HepG2 (cell line): ENCODE measurements at regions not wholly inside any gene's neighbourhood (a gene's known extent, or its start where the extent isn't known, plus 50 kb on each side); places are given as distances from the start of the nearest gene placed in this dataset.

Experiments used
- ATAC-seq: fragments of 200-7000 bp; cut with Tn5 transposase; 3 replicates; pipeline ENCODE4 v1.9.1; 2020; ENCODE audit warnings: mild to moderate bottlenecking, moderate library complexity
- BruUV-seq: library from RNA; stranded (reverse); fragments of 400-500 nt; replicated peaks from 2 replicates; lab custom pipeline; 2021; lab: Mats Ljungman, UMichigan
- CTCF ChIA-PET: fragments of 300-600 bp; formaldehyde crosslinking; extraction: SDS; loops from one replicate; lab custom pipeline; 2021; ENCODE audit warnings: low total read pairs, inconsistent platforms, low intra/inter-chr PET ratio; lab: Yijun Ruan, JAX
- POLR2A ChIA-PET: fragments of 350-600 bp; sonication (Branson Sonifier 250); formaldehyde crosslinking; loops from one replicate; lab custom pipeline; 2020; ENCODE audit warnings: antibody characterized with exemption, inconsistent platforms; lab: Yijun Ruan, JAX
- DNase-seq: peaks from one replicate; pipeline ENCODE4 v3.0.0-alpha.2; 2015; ENCODE audit warnings: low spot score
- FAIRE-seq: peaks from 3 replicates; lab custom pipeline; 2011; peaks lifted over from hg19 to GRCh38; lab: Jason Lieb, UNC
- H2AFZ ChIP-seq: one replicate; pipeline ENCODE4 v1.6.1; 2011; ENCODE audit warnings: low read length, inconsistent platforms
- H3K27ac ChIP-seq: fragments of 300-600 bp; 3 replicates; pipeline ENCODE4 v1.8.0; 2011; ENCODE audit warnings: mixed run types, mild to moderate bottlenecking, mixed read lengths, low read length, inconsistent platforms; ENCODE audit not compliant: insufficient read depth; ENCODE audit errors: extremely low read length
- H3K27me3 ChIP-seq, 2 experiments: fragments of 200-600 bp in 1 of 2; 2 replicates in 1 of 2; 3 replicates in 1 of 2; pipeline versions ENCODE4 v1.6.0 to v1.8.0; 2011; ENCODE audit warnings: low read length in 2 of 2, mild to moderate bottlenecking in 2 of 2, moderate library complexity in 2 of 2, inconsistent platforms in 1 of 2; ENCODE audit not compliant: insufficient read depth in 2 of 2, control insufficient read depth in 1 of 2
- H3K36me3 ChIP-seq, 2 experiments: fragments of 200-600 bp in 1 of 2; replicated peaks in 1 of 2; 2 replicates in 1 of 2; 3 replicates in 1 of 2; pipeline versions ENCODE4 v1.5.1 to v1.8.0; 2011; ENCODE audit warnings: low read length in 2 of 2, inconsistent platforms in 1 of 2; ENCODE audit not compliant: insufficient read depth in 2 of 2, control insufficient read depth in 1 of 2
- H3K4me1 ChIP-seq: 2 replicates; pipeline ENCODE4 v1.5.1; 2012; ENCODE audit warnings: low read length, inconsistent platforms; ENCODE audit not compliant: insufficient read depth
- H3K4me2 ChIP-seq: 2 replicates; pipeline ENCODE4 v1.6.0; 2011; ENCODE audit warnings: low read depth, low read length, inconsistent platforms
- H3K4me3 ChIP-seq, 3 experiments: fragments of 200-600 bp in 1 of 3; sonication (generic), shearing (Covaris generic) in 1 of 3; replicated peaks in 1 of 3; 2 replicates each; pipeline ENCODE4 v1.5.1; 2011 to 2016; ENCODE audit warnings: low read length in 3 of 3, inconsistent platforms in 2 of 3, low read depth in 2 of 3, mild to moderate bottlenecking in 2 of 3, control low read depth in 1 of 3, mixed read lengths in 1 of 3; ENCODE audit not compliant: insufficient read depth in 1 of 3
- H3K79me2 ChIP-seq: one replicate; pipeline ENCODE4 v1.6.1; 2011; ENCODE audit warnings: low read length, inconsistent platforms; ENCODE audit not compliant: insufficient read depth
- H3K9ac ChIP-seq: 2 replicates; pipeline ENCODE4 v1.6.0; 2011; ENCODE audit warnings: mild to moderate bottlenecking, low read depth, low read length, inconsistent platforms; ENCODE audit not compliant: insufficient read depth
- H3K9me3 ChIP-seq: 2 replicates; pipeline ENCODE4 v1.5.1; 2012; ENCODE audit warnings: mild to moderate bottlenecking, low read length
- H4K20me1 ChIP-seq: 2 replicates; pipeline ENCODE4 v1.6.0; 2011; ENCODE audit warnings: inconsistent platforms, mild to moderate bottlenecking, low read length, moderate library complexity; ENCODE audit not compliant: insufficient read depth
- ZNF33A ChIP-seq: sonication (generic); formaldehyde crosslinking; IDR thresholded peaks from 2 replicates; pipeline ENCODE4 v1.5.1; 2020; ENCODE audit warnings: missing genetic modification reagents, mild to moderate bottlenecking, moderate library complexity, borderline replicate concordance
- ZNF766 ChIP-seq: sonication (generic); formaldehyde crosslinking; IDR thresholded peaks from 2 replicates; pipeline ENCODE4 v1.5.0; 2020; ENCODE audit warnings: missing genetic modification reagents, borderline replicate concordance
- WGBS: methylation state at CpG from one replicate; pipeline ENCODE4 v1.1.6; 2017; ENCODE audit warnings: low lambda C conversion rate; 5-methylcytosine and 5-hydroxymethylcytosine counted together
- in situ Hi-C: cut with HindIII; loops from 2 replicates; pipeline ENCODE4 v1.10.0; 2017; ENCODE audit warnings: low pct_unique_long_range_greater_than_20kb; ENCODE audit not compliant: extremely low pct_ligation_motif_present
- intact Hi-C: fragments of 100-400 bp; cut with micrococcal nuclease; formaldehyde crosslinking; loops from one replicate; pipeline ENCODE4 v1.10.0; 2022; ENCODE audit not compliant: unreplicated experiment
- TF ChIP-seq, protein P1 (sequence below): sonication (generic); IDR thresholded peaks from 2 replicates; pipeline ENCODE4 v1.6.1; 2016; ENCODE audit warnings: low read depth, borderline replicate concordance
- TF ChIP-seq, protein P2 (sequence below): sonication (generic); formaldehyde crosslinking; IDR thresholded peaks from 2 replicates; pipeline ENCODE4 v1.4.0; 2020; ENCODE audit warnings: mild to moderate bottlenecking, missing genetic modification reagents
- TF ChIP-seq, protein P3 (sequence below): sonication (generic); formaldehyde crosslinking; IDR thresholded peaks from 2 replicates; pipeline ENCODE4 v1.4.0; 2020; ENCODE audit warnings: mild to moderate bottlenecking, missing genetic modification reagents

DNA sequence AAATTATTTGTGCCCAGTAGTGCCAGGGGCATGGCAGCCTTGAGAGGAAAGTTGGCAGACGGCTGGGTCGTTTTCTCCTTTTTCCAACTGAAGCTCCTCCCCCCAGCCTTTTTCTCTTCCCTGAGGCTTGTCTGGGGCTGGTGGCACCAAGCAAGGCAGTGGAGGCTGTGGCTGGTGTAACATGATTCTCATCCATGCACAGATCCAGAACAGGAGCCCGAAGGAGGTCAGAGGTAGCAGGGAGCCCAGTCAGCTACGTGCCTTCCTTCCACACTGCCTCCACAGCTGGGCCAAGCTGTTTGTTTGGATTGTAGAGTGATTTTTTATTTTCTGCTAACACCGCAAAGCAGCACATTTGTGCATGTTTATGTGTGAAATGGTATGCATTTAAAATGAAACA, 170.3 kb upstream of the MGAT5 start:
- no peak overlapping the region for H3K9ac ChIP-seq
- H3K4me3 ChIP-seq = no peak overlapping the region; a peak in 1 of 6 replicates
- 55% methylated on average over 5 of the region's 5 CpGs for WGBS
- no peak overlapping the region; the same call in 1 of the 2 replicates for H3K4me2 ChIP-seq
- in situ Hi-C loops = no loop called here
- TF ChIP-seq, protein P1, sequence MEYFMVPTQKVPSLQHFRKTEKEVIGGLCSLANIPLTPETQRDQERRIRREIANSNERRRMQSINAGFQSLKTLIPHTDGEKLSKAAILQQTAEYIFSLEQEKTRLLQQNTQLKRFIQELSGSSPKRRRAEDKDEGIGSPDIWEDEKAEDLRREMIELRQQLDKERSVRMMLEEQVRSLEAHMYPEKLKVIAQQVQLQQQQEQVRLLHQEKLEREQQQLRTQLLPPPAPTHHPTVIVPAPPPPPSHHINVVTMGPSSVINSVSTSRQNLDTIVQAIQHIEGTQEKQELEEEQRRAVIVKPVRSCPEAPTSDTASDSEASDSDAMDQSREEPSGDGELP = peak; percentile 24; the same call in 1 of the 2 replicates
- TF ChIP-seq ZNF766 (no peak), ZNF33A (CRISPR knock-in tag) (no peak)
- H3K27ac ChIP-seq = no peak overlapping the region
- peak; percentile 12; the same call in 1 of the 3 replicates for ATAC-seq
- peaks cover 17% of the 10 kb centered on the region for H3K4me1 ChIP-seq
- H3K36me3 ChIP-seq = no peaks in the 10 kb centered on the region
- peaks cover under 1 to 15% of the 10 kb centered on the region in 2 experiments; a peak in 4 of 5 replicates for H3K27me3 ChIP-seq
- no peak for FAIRE-seq
- DNase-seq = no peak
- H3K9me3 ChIP-seq = no peaks in the 10 kb centered on the region
- H3K79me2 ChIP-seq = no peaks in the 10 kb centered on the region
- no peaks in the 10 kb centered on the region for H4K20me1 ChIP-seq
- ChIA-PET POLR2A (no interaction called here), CTCF (no interaction called here)
- intact Hi-C loops = no loop called here
- H2AFZ ChIP-seq = no peak overlapping the region
- no TSS peak for BruUV-seq

DNA sequence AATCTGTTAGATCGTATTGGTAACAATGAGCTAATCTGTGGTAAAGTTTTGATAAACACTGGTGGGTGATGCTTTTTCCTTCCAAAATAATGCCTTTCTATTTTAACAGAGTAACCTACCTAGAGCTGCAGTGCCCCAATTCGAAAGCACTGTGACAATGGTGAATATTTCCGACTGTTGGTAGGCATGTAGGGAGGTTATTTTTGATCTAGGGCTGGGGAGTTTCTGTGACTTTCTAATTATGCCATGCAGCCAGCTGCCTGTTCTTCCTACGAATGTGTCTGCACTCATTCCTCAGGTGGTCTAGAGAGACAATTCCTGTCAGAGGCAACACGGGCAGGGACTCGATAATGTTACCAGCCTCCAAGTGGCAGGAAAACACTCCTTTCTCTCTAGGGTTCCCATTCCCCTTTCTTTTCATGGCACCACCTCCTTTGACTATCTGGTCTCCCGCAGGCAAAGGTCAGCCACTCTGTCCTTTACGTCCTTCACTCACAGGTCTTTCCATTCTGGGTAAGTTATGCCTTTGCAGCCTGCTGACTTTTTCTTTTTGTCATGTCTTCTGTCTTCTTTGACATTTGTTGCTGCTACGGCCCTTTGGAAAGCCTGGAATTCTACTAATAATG, 167.2 kb upstream of the MGAT5 start:
- POLR2A ChIA-PET = no interaction called here
- peak overlapping the region; percentile 70 for H3K4me2 ChIP-seq
- intact Hi-C loops (no loop called here), in situ Hi-C loops (no loop called here)
- 0 out of 6 replicates have a peak overlapping the region, but pooled peaks of 1 of the 3 experiments have one; percentile 9 for H3K4me3 ChIP-seq
- H3K79me2 ChIP-seq = no peaks in the 10 kb centered on the region
- peaks cover 0 to 6% of the 10 kb centered on the region in 2 experiments; a peak in 2 of 5 replicates for H3K27me3 ChIP-seq
- H3K4me1 ChIP-seq = peaks cover 32% of the 10 kb centered on the region
- peak overlapping the region; percentile 59 for H2AFZ ChIP-seq
- H3K9me3 ChIP-seq = no peaks in the 10 kb centered on the region
- H3K9ac ChIP-seq = no peak overlapping the region
- no peaks in the 10 kb centered on the region for H3K36me3 ChIP-seq
- FAIRE-seq = no peak
- CTCF ChIA-PET = no interaction called here
- WGBS = 61% methylated on average over 9 of the region's 9 CpGs
- no peak for DNase-seq
- no TSS peak for BruUV-seq
- H4K20me1 ChIP-seq = no peaks in the 10 kb centered on the region
- H3K27ac ChIP-seq = no peak overlapping the region
- TF ChIP-seq, protein P2, sequence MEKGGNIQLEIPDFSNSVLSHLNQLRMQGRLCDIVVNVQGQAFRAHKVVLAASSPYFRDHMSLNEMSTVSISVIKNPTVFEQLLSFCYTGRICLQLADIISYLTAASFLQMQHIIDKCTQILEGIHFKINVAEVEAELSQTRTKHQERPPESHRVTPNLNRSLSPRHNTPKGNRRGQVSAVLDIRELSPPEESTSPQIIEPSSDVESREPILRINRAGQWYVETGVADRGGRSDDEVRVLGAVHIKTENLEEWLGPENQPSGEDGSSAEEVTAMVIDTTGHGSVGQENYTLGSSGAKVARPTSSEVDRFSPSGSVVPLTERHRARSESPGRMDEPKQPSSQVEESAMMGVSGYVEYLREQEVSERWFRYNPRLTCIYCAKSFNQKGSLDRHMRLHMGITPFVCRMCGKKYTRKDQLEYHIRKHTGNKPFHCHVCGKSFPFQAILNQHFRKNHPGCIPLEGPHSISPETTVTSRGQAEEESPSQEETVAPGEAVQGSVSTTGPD (CRISPR knock-in tag) = no peak
- TF ChIP-seq, protein P3, sequence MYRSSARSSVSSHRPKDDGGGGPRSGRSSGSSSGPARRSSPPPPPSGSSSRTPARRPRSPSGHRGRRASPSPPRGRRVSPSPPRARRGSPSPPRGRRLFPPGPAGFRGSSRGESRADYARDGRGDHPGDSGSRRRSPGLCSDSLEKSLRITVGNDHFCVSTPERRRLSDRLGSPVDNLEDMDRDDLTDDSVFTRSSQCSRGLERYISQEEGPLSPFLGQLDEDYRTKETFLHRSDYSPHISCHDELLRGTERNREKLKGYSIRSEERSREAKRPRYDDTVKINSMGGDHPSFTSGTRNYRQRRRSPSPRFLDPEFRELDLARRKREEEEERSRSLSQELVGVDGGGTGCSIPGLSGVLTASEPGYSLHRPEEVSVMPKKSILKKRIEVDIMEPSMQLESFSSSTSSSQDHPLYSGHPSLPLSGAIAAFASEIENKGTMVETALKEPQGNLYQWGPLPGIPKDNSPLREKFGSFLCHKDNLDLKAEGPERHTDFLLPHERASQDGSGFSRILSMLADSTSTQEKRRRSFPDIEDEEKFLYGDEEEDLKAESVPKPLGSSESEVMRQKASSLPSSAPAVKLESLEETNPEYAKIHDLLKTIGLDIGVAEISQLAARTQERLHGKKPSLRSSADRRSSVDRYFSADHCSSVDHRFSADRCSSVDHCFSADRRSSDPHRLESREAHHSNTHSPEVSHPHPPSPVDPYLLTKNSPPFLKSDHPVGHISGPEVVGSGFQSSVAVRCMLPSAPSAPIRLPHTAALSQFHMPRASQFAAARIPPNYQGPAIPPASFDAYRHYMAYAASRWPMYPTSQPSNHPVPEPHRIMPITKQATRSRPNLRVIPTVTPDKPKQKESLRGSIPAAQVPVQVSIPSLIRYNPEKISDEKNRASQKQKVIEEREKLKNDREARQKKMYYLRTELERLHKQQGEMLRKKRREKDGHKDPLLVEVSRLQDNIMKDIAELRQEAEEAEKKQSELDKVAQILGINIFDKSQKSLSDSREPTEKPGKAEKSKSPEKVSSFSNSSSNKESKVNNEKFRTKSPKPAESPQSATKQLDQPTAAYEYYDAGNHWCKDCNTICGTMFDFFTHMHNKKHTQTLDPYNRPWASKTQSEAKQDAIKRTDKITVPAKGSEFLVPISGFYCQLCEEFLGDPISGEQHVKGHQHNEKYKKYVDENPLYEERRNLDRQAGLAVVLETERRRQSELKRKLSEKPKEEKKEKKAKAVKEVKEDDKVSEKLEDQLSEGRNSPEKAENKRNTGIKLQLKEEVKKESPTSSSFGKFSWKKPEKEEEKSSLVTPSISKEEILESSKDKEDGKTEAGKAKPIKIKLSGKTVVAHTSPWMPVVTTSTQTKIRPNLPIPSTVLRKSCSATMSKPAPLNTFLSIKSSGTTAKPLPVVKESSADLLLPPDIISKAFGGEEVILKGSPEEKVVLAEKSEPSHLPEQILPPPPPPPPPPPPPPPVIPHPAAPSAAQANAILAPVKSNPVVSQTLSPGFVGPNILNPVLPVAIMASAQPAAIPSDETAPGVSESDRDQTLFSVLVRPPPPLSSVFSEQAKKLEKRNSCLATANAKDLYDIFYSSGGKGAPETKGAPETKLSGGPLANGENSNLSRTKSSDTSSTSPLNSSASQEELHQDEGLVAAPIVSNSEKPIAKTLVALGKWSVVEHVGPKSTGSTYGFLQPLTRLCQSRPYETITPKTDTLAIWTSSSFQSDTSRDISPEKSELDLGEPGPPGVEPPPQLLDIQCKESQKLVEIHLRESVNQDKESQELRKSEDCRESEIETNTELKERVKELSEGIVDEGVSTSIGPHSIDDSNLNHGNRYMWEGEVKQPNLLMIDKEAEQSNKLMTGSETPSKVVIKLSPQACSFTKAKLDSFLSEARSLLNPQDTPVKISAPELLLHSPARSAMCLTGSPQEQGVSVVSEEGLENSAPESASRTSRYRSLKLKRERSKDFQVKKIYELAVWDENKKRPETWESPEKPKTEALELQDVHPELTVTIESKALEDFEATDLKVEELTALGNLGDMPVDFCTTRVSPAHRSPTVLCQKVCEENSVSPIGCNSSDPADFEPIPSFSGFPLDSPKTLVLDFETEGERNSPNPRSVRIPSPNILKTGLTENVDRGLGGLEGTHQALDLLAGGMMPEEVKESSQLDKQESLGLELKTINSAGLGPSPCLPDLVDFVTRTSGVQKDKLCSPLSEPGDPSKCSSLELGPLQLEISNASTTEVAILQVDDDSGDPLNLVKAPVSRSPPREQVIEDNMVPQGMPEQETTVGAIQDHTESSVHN = 0 out of 2 replicates have a peak, but pooled peaks have one; percentile 25
- peak; percentile 21 for ATAC-seq
